K562 (cell line): ENCODE measurements at regions not wholly inside any gene's neighbourhood (a gene's known extent, or its start where the extent isn't known, plus 50 kb on each side); places are given as distances from the start of the nearest gene placed in this dataset.

ENCODE experiments used
- TF ChIP-seq, protein P1 (sequence below), 2 experiments: fragments of 450-650 bp in 1 of 2; sonication (generic) in 1 of 2; formaldehyde crosslinking in 1 of 2; IDR thresholded peaks; 2 replicates each; pipeline versions ENCODE4 v1.7.1 to v1.9.0; 2016 to 2022; ENCODE audit warnings: inconsistent platforms in 1 of 2, mild to moderate bottlenecking in 1 of 2, missing genetic modification reagents in 1 of 2

- TF ChIP-seq, protein P1, sequence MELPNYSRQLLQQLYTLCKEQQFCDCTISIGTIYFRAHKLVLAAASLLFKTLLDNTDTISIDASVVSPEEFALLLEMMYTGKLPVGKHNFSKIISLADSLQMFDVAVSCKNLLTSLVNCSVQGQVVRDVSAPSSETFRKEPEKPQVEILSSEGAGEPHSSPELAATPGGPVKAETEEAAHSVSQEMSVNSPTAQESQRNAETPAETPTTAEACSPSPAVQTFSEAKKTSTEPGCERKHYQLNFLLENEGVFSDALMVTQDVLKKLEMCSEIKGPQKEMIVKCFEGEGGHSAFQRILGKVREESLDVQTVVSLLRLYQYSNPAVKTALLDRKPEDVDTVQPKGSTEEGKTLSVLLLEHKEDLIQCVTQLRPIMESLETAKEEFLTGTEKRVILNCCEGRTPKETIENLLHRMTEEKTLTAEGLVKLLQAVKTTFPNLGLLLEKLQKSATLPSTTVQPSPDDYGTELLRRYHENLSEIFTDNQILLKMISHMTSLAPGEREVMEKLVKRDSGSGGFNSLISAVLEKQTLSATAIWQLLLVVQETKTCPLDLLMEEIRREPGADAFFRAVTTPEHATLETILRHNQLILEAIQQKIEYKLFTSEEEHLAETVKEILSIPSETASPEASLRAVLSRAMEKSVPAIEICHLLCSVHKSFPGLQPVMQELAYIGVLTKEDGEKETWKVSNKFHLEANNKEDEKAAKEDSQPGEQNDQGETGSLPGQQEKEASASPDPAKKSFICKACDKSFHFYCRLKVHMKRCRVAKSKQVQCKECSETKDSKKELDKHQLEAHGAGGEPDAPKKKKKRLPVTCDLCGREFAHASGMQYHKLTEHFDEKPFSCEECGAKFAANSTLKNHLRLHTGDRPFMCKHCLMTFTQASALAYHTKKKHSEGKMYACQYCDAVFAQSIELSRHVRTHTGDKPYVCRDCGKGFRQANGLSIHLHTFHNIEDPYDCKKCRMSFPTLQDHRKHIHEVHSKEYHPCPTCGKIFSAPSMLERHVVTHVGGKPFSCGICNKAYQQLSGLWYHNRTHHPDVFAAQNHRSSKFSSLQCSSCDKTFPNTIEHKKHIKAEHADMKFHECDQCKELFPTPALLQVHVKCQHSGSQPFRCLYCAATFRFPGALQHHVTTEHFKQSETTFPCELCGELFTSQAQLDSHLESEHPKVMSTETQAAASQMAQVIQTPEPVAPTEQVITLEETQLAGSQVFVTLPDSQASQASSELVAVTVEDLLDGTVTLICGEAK (IDR thresholded peaks at IDR 0.05) = no peak
- TF ChIP-seq, protein P1 (CRISPR knock-in tag; IDR thresholded peaks at IDR 0.05) = no peak
These were observed 448.5 kb downstream of the TCERG1L start (continued) for GRCh38 chr10:130863044-130863443.
